GM18858 (cell line): ENCODE measurements at regions not wholly inside any gene's neighbourhood (a gene's known extent, or its start where the extent isn't known, plus 50 kb on each side); places are given as distances from the start of the nearest gene placed in this dataset.

Experiments
- ATAC-seq: cut with Tn5 transposase; IDR thresholded peaks from one replicate; pipeline ENCODE4 v1.9.1; 2021; ENCODE audit not compliant: unreplicated experiment

- ATAC-seq: no peak
Measured at GRCh38 chr6:53417141-53417540, 68.4 kb upstream of the ELOVL5 start.

DNA sequence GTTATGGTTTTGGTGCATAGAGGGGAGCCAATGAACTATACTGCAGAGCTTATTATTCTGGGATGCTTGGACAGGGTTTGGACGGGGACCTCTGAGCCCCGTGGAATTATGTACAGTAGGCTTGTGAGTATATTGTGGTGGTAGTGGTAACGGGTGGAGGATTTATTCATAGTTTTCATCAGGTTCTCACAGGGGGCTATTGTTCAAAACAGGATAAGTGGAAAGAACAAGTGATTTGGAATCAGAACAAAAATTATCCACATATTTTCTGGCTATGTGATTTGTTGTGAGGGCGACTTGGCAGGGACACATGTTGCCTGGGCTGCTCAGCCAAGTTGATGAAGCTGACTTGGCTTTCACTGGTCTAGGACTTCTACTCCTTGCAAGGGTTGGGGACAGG, 64.6 kb upstream of the ELOVL5 start:
- no peak for ATAC-seq

DNA sequence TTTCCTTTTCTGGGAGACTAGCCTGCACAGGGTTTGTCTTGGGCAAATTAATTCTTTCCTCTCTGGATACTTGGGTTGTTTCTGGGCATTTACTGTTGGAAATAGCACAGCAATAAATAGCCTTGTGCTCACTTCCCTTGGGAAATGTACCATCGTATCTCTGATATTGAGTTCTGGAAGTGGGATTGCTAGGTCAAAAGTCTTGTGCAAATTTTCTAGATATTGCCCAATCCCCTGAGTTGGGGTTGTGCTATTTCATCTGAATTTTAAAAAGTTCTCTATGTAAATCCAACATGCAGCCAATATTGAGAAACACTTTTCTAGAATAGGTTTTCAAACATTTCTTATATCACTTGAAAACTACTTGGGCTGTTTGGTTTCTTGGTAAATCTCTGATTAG, 64.0 kb upstream of the ELOVL5 start:
- ATAC-seq: no peak

DNA sequence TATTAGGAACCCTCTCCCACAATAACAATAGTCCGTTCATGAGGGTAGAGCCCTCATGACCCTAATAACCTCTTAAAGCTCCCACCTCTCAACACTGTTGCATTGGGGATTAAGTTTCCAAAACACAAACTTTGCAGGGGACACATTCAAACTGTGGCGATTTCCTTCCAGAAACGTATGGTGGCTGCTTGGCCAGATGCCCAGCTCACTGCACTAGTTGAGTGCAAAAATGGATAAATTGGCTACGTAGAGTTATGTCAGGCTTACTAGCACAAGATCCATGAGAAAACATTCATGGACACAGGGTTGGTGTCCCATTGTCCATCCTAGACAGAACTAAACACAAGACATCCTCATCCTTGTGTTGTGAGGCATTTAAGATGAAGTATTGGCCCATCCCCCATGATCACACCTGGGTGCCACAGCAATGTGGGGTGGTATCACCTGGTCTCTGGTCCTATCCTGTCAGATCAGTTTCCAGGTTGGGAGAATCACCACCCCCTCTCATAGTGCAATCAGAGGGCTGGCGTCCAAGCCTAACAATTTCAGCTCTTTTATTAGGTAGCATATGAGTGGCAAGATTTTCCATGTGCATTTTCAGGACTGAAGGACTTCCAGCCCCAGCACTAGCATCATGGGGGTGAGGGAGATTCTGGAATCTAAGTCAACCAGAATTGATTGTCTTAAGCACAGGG, 63.4 kb upstream of the ELOVL5 start:
- no peak for ATAC-seq

DNA sequence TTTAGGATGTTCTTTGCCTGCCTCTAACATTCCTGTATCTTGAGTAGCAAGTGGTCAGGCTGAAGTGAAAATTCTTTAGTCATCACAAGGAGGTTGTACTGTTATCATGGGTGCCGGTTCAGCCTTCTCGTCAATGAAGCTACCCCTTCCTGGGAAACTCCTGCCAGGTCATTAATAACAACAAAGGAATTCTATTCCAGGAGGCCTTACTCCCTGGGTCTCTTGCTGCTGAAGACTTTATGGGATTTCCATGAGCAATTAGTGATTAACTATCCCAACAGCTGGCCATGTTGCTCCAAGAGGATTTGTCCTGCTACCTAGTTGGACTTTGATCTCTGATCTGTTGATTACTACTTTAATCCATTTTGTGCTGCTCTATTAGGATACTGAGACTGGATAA, 62.7 kb upstream of the ELOVL5 start:
- ATAC-seq: no peak

DNA sequence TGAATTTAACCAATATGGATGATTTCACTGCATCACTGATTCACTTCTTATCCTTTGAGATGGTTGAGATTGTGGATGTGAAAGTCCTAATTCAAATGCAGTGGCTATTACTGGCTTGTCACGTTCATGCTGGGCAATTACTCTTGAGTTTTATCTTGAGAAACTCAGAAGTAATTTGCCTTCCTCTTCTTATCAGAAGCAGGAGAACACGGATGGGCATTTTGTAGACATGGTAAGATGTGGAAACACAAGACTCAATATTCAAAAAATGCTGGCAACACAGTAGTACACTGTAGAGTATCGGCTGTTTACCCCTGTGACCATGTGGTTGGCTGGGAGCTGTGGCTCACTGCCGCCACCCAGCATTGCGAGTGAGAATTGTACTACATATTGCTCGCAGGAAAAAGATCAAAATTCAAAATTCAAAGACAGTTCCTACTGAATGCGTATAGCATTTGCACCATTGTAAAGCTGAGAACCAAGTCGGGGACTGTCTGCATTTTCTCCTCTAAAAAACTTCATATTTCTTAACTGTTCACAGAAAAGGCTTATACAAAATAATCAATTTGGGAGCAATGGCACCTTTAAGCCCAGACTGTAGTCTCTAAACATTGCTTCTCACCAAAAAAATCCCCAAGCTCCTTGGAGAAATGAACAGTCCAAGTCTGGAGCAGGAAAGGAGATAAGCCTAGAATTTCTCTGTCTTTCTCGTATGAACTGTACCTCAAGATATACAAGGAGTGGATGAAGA, 61.9 kb upstream of the ELOVL5 start:
- peak; percentile 97 for ATAC-seq

GRCh38 chr6:53408826-53409225, 60.1 kb upstream of the ELOVL5 start:
- no peak for ATAC-seq

GRCh38 chr6:53399027-53399344, 50.2 kb upstream of the ELOVL5 start:
- ATAC-seq: no peak

DNA sequence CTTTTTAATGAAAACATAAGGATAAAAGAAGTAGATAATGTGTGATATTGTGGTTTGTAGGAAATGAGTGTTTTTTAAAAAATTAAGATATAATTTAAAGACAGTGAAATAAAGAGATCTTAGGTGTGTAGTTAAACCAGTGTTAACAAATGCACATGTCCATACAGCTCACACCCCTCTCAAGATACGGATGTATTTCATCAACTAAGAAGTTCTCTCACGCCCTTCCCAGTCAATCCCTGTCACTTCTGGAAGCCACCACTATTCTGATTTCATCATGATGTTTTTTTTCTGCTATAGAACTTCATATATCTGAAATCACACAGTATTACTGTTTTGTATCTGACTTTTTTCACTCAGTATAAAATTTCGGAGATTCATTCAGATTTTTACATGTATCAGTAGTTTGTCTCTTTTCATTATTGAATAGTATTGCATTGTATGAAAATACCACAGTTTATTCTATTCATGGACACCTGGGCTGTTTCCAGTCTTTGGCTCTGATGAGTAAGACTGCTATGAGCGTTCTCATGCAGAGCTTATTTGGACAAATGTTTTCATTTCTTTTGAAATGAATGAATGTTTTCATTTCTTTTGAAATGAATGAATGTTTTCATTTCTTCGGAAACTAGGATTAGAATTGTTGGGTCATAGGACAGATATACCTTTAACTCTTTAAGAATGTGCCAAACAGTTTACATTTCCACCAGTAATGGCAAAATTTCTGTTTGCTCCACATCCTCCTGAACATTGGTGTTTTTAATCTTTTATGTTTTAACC, 49.7 kb upstream of the ELOVL5 start:
- ATAC-seq: no peak
